ENCODE measurements at regions not wholly inside any gene's neighbourhood (a gene's known extent, or its start where the extent isn't known, plus 50 kb on each side); places are given as distances from the start of the nearest gene placed in this dataset.

GRCh38 chr11:98296091-98296880, 724.5 kb upstream of the CNTN5 start:
- TF ChIP-seq CTCF (IDR thresholded peaks at IDR 0.05): no peak
- no peak for TF ChIP-seq POLR2A (IDR thresholded peaks at IDR 0.05)

Data from esophagus squamous epithelium (tissue), 4 donors.